NT2/D1 (cell line): ENCODE measurements at regions not wholly inside any gene's neighbourhood (a gene's known extent, or its start where the extent isn't known, plus 50 kb on each side); places are given as distances from the start of the nearest gene placed in this dataset.

Source experiments
- SUZ12 ChIP-seq: IDR thresholded peaks from 2 replicates; pipeline ENCODE4 v1.6.1; 2011; ENCODE audit not compliant: insufficient read length, insufficient read depth; ENCODE audit errors: extremely low read depth
- YY1 ChIP-seq: IDR thresholded peaks from 2 replicates; pipeline ENCODE4 v1.6.1; 2011; ENCODE audit not compliant: insufficient read length, insufficient read depth
- ZNF274 ChIP-seq: IDR thresholded peaks from 2 replicates; pipeline ENCODE4 v1.6.1; 2011; ENCODE audit warnings: mild to moderate bottlenecking, low read depth, low read length

DNA sequence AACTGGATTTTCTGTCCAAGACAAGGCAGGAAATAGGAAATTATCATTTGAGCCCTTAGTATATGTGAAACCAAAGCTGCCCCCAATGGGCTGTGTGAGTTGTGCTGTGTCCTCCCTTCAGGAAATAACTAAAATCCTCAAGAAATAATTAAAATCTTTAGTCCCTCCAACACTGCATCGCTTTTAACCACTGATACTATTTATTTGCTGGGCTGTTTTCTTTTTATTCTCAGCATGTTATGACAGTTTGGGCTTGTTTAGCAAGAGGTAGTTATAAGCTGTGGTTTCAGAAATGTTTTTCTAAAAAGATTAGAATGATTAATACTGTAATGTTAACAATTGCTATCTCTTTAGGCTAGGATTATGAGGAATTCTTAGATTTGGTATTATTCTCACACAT lies 187.0 kb upstream of the KCNN2 start:
- TF ChIP-seq YY1 (no peak), SUZ12 (no peak), ZNF274 (no peak)
